Neural cell (in vitro differentiated cells): ENCODE measurements at regions not wholly inside any gene's neighbourhood (a gene's known extent, or its start where the extent isn't known, plus 50 kb on each side); places are given as distances from the start of the nearest gene placed in this dataset.

Experiments
- MXI1 ChIP-seq: fragments of 450-650 bp; conservative IDR thresholded peaks from 2 replicates; pipeline ENCODE4 v1.6.1; 2014; ENCODE audit warnings: antibody characterized with exemption, mild to moderate bottlenecking; ENCODE audit not compliant: poor library complexity, severe bottlenecking
- TF ChIP-seq, protein P1 (sequence below): fragments of 450-650 bp; IDR thresholded peaks from 2 replicates; pipeline ENCODE4 v1.5.1; 2014; ENCODE audit warnings: antibody characterized with exemption, mild to moderate bottlenecking, moderate library complexity; ENCODE audit not compliant: poor library complexity, severe bottlenecking
- TF ChIP-seq, protein P2 (sequence below): IDR thresholded peaks from 2 replicates; pipeline ENCODE4 v1.6.1; 2012; ENCODE audit warnings: borderline replicate concordance

DNA sequence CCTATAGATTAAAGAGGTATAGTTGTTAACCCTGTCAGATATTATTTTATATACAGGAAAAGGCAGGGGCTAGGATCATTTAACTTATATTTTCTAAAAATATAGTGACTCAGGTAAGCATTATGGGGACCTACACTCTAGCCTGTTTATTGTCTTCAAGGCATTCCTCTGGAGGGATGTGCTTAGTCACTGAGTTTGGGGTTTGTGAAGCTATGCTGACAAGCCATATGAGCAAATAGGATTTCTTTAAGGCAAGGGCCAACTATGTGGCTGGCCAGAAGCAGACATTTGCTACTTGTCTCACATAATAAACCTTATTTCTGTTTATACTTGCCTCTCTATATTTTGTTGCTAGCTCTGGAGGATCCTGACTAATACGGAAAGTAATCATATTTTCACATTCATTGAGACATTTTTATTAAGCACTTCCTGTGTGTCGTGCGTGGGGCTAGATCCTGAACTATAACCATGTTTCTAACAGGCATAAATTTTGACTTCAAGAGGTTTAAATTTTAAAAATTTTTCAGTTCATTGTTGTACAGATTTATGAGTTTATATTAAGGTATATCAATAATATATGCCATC lies 153.4 kb downstream of the OTOL1 start:
- TF ChIP-seq, protein P1, sequence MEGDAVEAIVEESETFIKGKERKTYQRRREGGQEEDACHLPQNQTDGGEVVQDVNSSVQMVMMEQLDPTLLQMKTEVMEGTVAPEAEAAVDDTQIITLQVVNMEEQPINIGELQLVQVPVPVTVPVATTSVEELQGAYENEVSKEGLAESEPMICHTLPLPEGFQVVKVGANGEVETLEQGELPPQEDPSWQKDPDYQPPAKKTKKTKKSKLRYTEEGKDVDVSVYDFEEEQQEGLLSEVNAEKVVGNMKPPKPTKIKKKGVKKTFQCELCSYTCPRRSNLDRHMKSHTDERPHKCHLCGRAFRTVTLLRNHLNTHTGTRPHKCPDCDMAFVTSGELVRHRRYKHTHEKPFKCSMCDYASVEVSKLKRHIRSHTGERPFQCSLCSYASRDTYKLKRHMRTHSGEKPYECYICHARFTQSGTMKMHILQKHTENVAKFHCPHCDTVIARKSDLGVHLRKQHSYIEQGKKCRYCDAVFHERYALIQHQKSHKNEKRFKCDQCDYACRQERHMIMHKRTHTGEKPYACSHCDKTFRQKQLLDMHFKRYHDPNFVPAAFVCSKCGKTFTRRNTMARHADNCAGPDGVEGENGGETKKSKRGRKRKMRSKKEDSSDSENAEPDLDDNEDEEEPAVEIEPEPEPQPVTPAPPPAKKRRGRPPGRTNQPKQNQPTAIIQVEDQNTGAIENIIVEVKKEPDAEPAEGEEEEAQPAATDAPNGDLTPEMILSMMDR = no peak
- TF ChIP-seq, protein P2, sequence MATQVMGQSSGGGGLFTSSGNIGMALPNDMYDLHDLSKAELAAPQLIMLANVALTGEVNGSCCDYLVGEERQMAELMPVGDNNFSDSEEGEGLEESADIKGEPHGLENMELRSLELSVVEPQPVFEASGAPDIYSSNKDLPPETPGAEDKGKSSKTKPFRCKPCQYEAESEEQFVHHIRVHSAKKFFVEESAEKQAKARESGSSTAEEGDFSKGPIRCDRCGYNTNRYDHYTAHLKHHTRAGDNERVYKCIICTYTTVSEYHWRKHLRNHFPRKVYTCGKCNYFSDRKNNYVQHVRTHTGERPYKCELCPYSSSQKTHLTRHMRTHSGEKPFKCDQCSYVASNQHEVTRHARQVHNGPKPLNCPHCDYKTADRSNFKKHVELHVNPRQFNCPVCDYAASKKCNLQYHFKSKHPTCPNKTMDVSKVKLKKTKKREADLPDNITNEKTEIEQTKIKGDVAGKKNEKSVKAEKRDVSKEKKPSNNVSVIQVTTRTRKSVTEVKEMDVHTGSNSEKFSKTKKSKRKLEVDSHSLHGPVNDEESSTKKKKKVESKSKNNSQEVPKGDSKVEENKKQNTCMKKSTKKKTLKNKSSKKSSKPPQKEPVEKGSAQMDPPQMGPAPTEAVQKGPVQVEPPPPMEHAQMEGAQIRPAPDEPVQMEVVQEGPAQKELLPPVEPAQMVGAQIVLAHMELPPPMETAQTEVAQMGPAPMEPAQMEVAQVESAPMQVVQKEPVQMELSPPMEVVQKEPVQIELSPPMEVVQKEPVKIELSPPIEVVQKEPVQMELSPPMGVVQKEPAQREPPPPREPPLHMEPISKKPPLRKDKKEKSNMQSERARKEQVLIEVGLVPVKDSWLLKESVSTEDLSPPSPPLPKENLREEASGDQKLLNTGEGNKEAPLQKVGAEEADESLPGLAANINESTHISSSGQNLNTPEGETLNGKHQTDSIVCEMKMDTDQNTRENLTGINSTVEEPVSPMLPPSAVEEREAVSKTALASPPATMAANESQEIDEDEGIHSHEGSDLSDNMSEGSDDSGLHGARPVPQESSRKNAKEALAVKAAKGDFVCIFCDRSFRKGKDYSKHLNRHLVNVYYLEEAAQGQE = no peak
- TF ChIP-seq MXI1 = no peak
